Breast epithelium (tissue), 4 donors: ENCODE measurements at regions not wholly inside any gene's neighbourhood (a gene's known extent, or its start where the extent isn't known, plus 50 kb on each side); places are given as distances from the start of the nearest gene placed in this dataset.

Source experiments
- DNase-seq, 2 donors: peaks; one replicate each; pipeline ENCODE4 v3.0.0-alpha.2; 2019; ENCODE audit warnings: low spot score in 2 of 2
- H3K27ac ChIP-seq, 2 donors: fragments of 200-600 bp; sonication (generic) in 1 of 2; one replicate each; pipeline ENCODE4 v1.5.1; 2016 to 2019; ENCODE audit warnings: mild to moderate bottlenecking in 1 of 2
- H3K27me3 ChIP-seq, 2 donors: fragments of 200-600 bp; sonication (generic) in 1 of 2; one replicate each; pipeline versions ENCODE4 v1.5.1 to v1.6.0; 2017 to 2019; ENCODE audit warnings: control low read depth in 1 of 2, mild to moderate bottlenecking in 1 of 2
- H3K36me3 ChIP-seq: fragments of 200-600 bp; one replicate; pipeline ENCODE4 v1.5.1; 2019
- H3K4me1 ChIP-seq, 2 donors: fragments of 200-600 bp; sonication (generic); one replicate each; pipeline ENCODE4 v1.5.1; 2016 to 2019; ENCODE audit warnings: control low read depth in 1 of 2
- H3K4me3 ChIP-seq, 3 donors: fragments of 200-600 bp; sonication (generic); 1 replicate in 2 of 3; 2 replicates in 1 of 3; pipeline ENCODE4 v1.5.1; 2016 to 2019; ENCODE audit warnings: mild to moderate bottlenecking in 3 of 3, moderate library complexity in 2 of 3
- H3K9me3 ChIP-seq, 2 donors: fragments of 200-600 bp; sonication (generic) in 1 of 2; one replicate each; pipeline ENCODE4 v1.5.1; 2016 to 2019; ENCODE audit warnings: control low read depth in 1 of 2
- POLR2A ChIP-seq: fragments of 450-650 bp; IDR thresholded peaks from one replicate; pipeline ENCODE4 v1.6.1; 2016; ENCODE audit warnings: antibody characterized with exemption, mild to moderate bottlenecking, moderate library complexity
- POLR2AphosphoS5 ChIP-seq, 3 donors: sonication (generic); formaldehyde crosslinking; IDR thresholded peaks; one replicate each; pipeline ENCODE4 v1.6.1; 2017; ENCODE audit warnings: antibody characterized with exemption in 3 of 3
- intact Hi-C: fragments of 100-400 bp; cut with DNase I; formaldehyde crosslinking; loops from one replicate; pipeline ENCODE4 v1.15.1; 2023; ENCODE audit warnings: low total_unique reads
- TF ChIP-seq, protein P1 (sequence below), 3 donors: fragments of 450-650 bp; IDR thresholded peaks; one replicate each; pipeline ENCODE4 v1.5.1; 2016 to 2017; ENCODE audit warnings: antibody characterized with exemption in 3 of 3, mild to moderate bottlenecking in 3 of 3, moderate library complexity in 3 of 3

DNA sequence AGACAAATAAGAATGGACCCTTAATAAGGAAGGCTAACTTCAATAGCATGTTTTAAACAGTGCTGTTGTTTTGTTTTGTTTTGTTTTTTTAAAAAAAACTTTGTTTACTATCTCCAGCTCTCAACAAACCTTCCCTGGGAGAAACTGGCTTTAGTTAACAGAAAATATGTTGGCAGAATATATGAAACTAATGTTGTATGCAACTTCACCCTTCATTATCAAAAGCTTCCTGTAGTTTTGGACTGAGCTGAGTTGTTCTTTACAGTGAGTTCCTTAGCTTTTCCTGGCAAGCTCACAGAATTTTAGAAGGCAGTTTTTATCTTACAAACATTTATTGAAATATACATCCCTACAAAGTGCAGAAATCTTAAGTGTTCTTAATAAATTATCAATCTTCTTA is 2480.7 kb upstream of the PCDH20 start:
- TF ChIP-seq POLR2AphosphoS5 (IDR thresholded peaks at IDR 0.05), result no peak
- TF ChIP-seq, protein P1, sequence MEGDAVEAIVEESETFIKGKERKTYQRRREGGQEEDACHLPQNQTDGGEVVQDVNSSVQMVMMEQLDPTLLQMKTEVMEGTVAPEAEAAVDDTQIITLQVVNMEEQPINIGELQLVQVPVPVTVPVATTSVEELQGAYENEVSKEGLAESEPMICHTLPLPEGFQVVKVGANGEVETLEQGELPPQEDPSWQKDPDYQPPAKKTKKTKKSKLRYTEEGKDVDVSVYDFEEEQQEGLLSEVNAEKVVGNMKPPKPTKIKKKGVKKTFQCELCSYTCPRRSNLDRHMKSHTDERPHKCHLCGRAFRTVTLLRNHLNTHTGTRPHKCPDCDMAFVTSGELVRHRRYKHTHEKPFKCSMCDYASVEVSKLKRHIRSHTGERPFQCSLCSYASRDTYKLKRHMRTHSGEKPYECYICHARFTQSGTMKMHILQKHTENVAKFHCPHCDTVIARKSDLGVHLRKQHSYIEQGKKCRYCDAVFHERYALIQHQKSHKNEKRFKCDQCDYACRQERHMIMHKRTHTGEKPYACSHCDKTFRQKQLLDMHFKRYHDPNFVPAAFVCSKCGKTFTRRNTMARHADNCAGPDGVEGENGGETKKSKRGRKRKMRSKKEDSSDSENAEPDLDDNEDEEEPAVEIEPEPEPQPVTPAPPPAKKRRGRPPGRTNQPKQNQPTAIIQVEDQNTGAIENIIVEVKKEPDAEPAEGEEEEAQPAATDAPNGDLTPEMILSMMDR (IDR thresholded peaks at IDR 0.05), result no peak
- TF ChIP-seq POLR2A, result no peak
- Histone ChIP-seq H3K36me3 (no peaks in the 10 kb centered on the region), H3K4me3 (no peak overlapping the region), H3K27me3 (no peaks in the 10 kb centered on the region), H3K27ac (no peak overlapping the region), H3K9me3 (no peaks in the 10 kb centered on the region), H3K4me1 (no peaks in the 10 kb centered on the region)
- DNase-seq, result no peak
- intact Hi-C loops, result no loop called here

DNA sequence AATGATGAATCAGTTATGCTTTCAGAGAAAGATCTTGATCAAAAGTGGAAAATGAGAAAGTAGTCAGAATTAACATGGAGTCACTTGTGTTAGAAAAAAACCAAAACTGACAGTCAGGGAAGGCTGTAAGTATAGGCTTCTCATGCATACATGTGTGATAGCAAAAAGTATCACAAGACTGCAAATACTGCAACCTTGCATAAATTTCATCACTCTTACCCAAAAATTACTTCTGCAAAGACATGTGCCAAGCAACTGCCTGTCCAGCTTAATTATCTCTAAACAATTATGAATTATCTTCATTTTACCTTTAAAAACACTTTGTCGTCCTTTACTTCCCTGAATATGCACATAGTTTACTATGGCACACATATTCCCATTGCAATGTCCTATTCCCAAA is 2466.4 kb upstream of the PCDH20 start:
- Histone ChIP-seq H3K27ac (no peak overlapping the region), H3K9me3 (no peaks in the 10 kb centered on the region), H3K4me1 (no peaks in the 10 kb centered on the region), H3K27me3 (no peaks in the 10 kb centered on the region), H3K4me3 (no peak overlapping the region), H3K36me3 (no peaks in the 10 kb centered on the region)
- intact Hi-C loops, result no loop called here
- DNase-seq, result no peak
- TF ChIP-seq POLR2AphosphoS5 (IDR thresholded peaks at IDR 0.05), result no peak
- TF ChIP-seq, protein P1 (IDR thresholded peaks at IDR 0.05), result no peak
- no peak for TF ChIP-seq POLR2A

DNA sequence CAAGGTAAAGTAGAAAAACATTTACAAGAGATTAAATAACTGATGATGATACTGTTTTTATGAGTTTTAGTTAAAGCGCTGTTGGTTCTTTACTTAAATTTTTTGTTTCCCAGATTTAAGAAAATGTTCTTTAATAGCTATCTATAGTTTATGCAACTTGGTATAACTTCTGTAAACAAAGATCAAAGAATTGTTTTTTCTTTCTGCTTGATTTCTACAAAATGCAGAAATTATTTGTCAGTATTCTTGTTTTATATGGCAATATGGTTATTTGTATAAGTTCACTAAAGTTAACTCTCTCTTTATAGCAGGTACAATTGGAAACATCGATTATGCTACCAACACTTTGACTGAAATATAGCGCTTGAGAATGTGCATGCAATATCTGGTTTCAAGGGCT is 2465.1 kb upstream of the PCDH20 start:
- Histone ChIP-seq H3K27ac (no peak overlapping the region), H3K36me3 (no peaks in the 10 kb centered on the region), H3K27me3 (no peaks in the 10 kb centered on the region), H3K4me1 (no peaks in the 10 kb centered on the region), H3K4me3 (no peak overlapping the region), H3K9me3 (no peaks in the 10 kb centered on the region)
- TF ChIP-seq, protein P1 (IDR thresholded peaks at IDR 0.05), result no peak
- TF ChIP-seq POLR2AphosphoS5 (IDR thresholded peaks at IDR 0.05) (no peak), POLR2A (no peak)
- intact Hi-C loops, result no loop called here
- no peak for DNase-seq

DNA sequence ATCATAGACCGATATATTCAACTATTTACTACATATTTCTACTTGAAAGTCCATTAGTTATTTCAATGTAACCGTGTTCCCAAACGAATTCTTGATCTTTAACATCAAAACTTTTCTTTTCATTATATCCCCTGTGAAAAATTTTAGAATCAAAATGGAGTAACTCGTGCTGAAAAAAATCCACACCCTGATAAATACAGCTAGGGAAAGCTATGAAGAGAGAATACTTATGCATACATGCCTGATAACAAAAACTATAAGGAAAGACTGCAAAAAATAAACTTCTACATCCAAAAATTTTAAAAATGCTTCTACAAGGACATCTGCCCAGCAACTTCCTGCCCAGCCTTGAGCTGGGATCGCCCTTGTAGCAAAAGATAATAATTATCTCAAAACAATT is 2458.3 kb upstream of the PCDH20 start:
- intact Hi-C loops, result no loop called here
- no peak overlapping the region for H3K4me3 ChIP-seq

DNA sequence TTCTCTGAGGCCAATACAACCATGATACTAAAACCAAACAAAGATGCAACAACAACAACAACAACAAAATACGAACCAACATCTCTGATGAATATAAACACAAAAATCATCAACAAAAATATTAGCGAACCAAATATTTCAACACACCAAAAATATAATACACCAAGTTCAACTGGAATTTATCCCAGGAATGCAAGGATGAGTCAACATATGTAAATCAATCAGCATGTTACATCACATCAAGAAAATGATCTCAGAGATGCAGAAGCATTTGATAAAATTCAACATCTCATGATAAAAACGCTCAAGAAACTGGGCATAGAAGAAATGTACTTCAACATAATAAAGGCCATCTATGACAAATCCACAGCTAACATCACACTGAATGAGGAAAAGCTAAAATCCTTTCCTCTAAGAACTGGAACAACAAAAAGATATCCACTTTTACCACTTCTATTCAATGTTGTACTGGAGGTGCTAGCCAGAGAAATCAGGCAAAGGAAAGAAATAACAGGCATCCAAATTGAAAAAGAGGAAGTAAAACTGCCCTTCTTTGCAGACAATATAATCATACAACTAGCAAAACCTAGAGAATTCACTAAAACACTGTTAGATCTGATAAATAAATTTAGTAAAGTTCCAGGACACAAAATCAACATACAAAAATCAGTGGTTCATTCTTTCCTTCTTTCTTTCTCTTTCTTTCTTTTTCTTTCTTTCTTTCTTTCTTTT is 2448.7 kb upstream of the PCDH20 start:
- DNase-seq, result no peak
- H3K4me1 ChIP-seq, result no peaks in the 10 kb centered on the region
- no peak overlapping the region for H3K4me3 ChIP-seq
- intact Hi-C loops, result no loop called here
- no peaks in the 10 kb centered on the region for H3K27me3 ChIP-seq
- H3K27ac ChIP-seq, result no peak overlapping the region
- H3K36me3 ChIP-seq, result no peaks in the 10 kb centered on the region
- TF ChIP-seq POLR2A (no peak), POLR2AphosphoS5 (IDR thresholded peaks at IDR 0.05) (no peak)
- TF ChIP-seq, protein P1 (IDR thresholded peaks at IDR 0.05), result no peak
- H3K9me3 ChIP-seq, result no peaks in the 10 kb centered on the region

More for the DNA sequence above, 2458.3 kb upstream of the PCDH20 start:
- DNase-seq, result no peak
- Histone ChIP-seq H3K27me3 (no peaks in the 10 kb centered on the region), H3K36me3 (no peaks in the 10 kb centered on the region), H3K27ac (no peak overlapping the region), H3K9me3 (no peaks in the 10 kb centered on the region), H3K4me1 (no peaks in the 10 kb centered on the region)
- TF ChIP-seq, protein P1 (IDR thresholded peaks at IDR 0.05), result no peak
- TF ChIP-seq POLR2AphosphoS5 (IDR thresholded peaks at IDR 0.05), result no peak
- no peak for TF ChIP-seq POLR2A
